H1 (cell line): ENCODE measurements at regions not wholly inside any gene's neighbourhood (a gene's known extent, or its start where the extent isn't known, plus 50 kb on each side); places are given as distances from the start of the nearest gene placed in this dataset.

Experiments used
- CTCF ChIA-PET: fragments of 300-600 bp; sonication (Branson Sonifier 250); formaldehyde crosslinking; loops from one replicate; lab custom pipeline; 2021; ENCODE audit not compliant: partially characterized antibody; lab: Charles Lee
- POLR2A ChIA-PET: fragments of 300-600 bp; sonication (Branson Sonifier 250); formaldehyde crosslinking; loops from one replicate; lab custom pipeline; 2021; ENCODE audit warnings: inconsistent platforms; ENCODE audit not compliant: partially characterized antibody; lab: Charles Lee
- DNase-seq, 2 experiments: peaks; one replicate each; pipeline versions ENCODE4 v3.0.0 to v3.0.0-alpha.2; 2010 to 2022; ENCODE audit warnings: low spot score in 2 of 2, low read depth in 1 of 2, mixed read lengths in 1 of 2
- FAIRE-seq: peaks from 2 replicates; lab custom pipeline; 2011; peaks lifted over from hg19 to GRCh38; lab: Jason Lieb, UNC
- H2AFZ ChIP-seq: 2 replicates; pipeline ENCODE4 v1.8.1; 2012; ENCODE audit warnings: low read length, inconsistent platforms
- H2AK5ac ChIP-seq: 2 replicates; pipeline ENCODE4 v1.6.1; 2013; ENCODE audit warnings: low read depth, low read length
- H2BK120ac ChIP-seq: replicated peaks from 2 replicates; pipeline ENCODE3; 2013; ENCODE audit warnings: low read depth, low read length, inconsistent platforms
- H2BK12ac ChIP-seq: 2 replicates; pipeline ENCODE4 v1.6.1; 2013; ENCODE audit warnings: low read depth, low read length
- H2BK15ac ChIP-seq: 2 replicates; pipeline ENCODE4 v1.6.1; 2013; ENCODE audit warnings: low read length
- H2BK20ac ChIP-seq: 2 replicates; pipeline ENCODE4 v1.6.1; 2013; ENCODE audit warnings: low read length
- H2BK5ac ChIP-seq: 2 replicates; pipeline ENCODE4 v1.6.1; 2013; ENCODE audit warnings: low read depth, low read length
- H3K14ac ChIP-seq: 2 replicates; pipeline ENCODE4 v1.6.1; 2013; ENCODE audit warnings: inconsistent platforms; ENCODE audit not compliant: insufficient read length
- H3K18ac ChIP-seq: 2 replicates; pipeline ENCODE4 v1.6.1; 2013; ENCODE audit warnings: low read length; ENCODE audit errors: extremely low read depth
- H3K23ac ChIP-seq: 2 replicates; pipeline ENCODE4 v1.6.1; 2013; ENCODE audit warnings: inconsistent platforms; ENCODE audit not compliant: insufficient read length
- H3K23me2 ChIP-seq: 2 replicates; pipeline ENCODE4 v1.6.1; 2013; ENCODE audit warnings: low read depth, low read length
- H3K27ac ChIP-seq: 2 replicates; pipeline ENCODE4 v1.6.1; 2011; ENCODE audit warnings: low read depth, low read length, inconsistent platforms
- H3K27me3 ChIP-seq, 4 experiments: replicated peaks in 1 of 4; 1 replicate in 1 of 4; 2 replicates in 3 of 4; pipeline versions ENCODE4 v1.6.1 to v1.8.1; 2011 to 2013; ENCODE audit warnings: low read length in 3 of 4, mild to moderate bottlenecking in 3 of 4, inconsistent platforms in 2 of 4, mixed read lengths in 2 of 4, moderate library complexity in 1 of 4; ENCODE audit not compliant: control insufficient read depth in 3 of 4, insufficient read depth in 3 of 4; ENCODE audit errors: extremely low read depth in 1 of 4
- H3K36me3 ChIP-seq, 4 experiments: 2 replicates each; pipeline versions ENCODE4 v1.6.1 to v1.8.1; 2011 to 2013; ENCODE audit warnings: mild to moderate bottlenecking in 4 of 4, low read length in 3 of 4, moderate library complexity in 2 of 4, control low read depth in 1 of 4, inconsistent platforms in 1 of 4; ENCODE audit not compliant: insufficient read depth in 4 of 4, control insufficient read depth in 2 of 4
- H3K4ac ChIP-seq: replicated peaks from 2 replicates; pipeline ENCODE3; 2013; ENCODE audit warnings: low read length, low read depth, mixed read lengths, inconsistent platforms; ENCODE audit not compliant: insufficient read length
- H3K4me1 ChIP-seq, 4 experiments: replicated peaks in 1 of 4; 1 replicate in 1 of 4; 2 replicates in 3 of 4; pipeline versions ENCODE4 v1.6.1 to v1.8.1; 2011 to 2013; ENCODE audit warnings: low read length in 3 of 4, inconsistent platforms in 2 of 4, mixed read lengths in 1 of 4; ENCODE audit not compliant: insufficient read depth in 4 of 4, control insufficient read depth in 3 of 4
- H3K4me2 ChIP-seq, 2 experiments: 2 replicates each; pipeline versions ENCODE4 v1.6.1 to v1.8.1; 2011 to 2013; ENCODE audit warnings: low read depth in 2 of 2, low read length in 2 of 2, control low read depth in 1 of 2, inconsistent platforms in 1 of 2, mild to moderate bottlenecking in 1 of 2; ENCODE audit not compliant: insufficient read depth in 1 of 2
- H3K4me3 ChIP-seq, 4 experiments: fragments of 200-600, 300-600 bp in 1 of 4; sonication (generic), shearing (Covaris generic), sonication (Bioruptor Twin) in 1 of 4; 2 replicates each; pipeline versions ENCODE4 v1.5.1 to v1.8.1; 2011 to 2016; ENCODE audit warnings: low read length in 4 of 4, low read depth in 3 of 4, control low read depth in 2 of 4, inconsistent platforms in 2 of 4, mild to moderate bottlenecking in 2 of 4, mixed read lengths in 1 of 4, moderate library complexity in 1 of 4; ENCODE audit not compliant: insufficient read depth in 2 of 4; ENCODE audit errors: extremely low read depth in 1 of 4
- H3K56ac ChIP-seq: replicated peaks from 2 replicates; pipeline ENCODE3; 2013; ENCODE audit warnings: low read depth, mild to moderate bottlenecking, mixed read lengths, low read length, inconsistent platforms; ENCODE audit not compliant: insufficient read length
- H3K79me1 ChIP-seq: 2 replicates; pipeline ENCODE4 v1.6.1; 2013; ENCODE audit warnings: low read depth, low read length, control low read depth
- H3K79me2 ChIP-seq, 2 experiments: 2 replicates each; pipeline versions ENCODE4 v1.6.1 to v1.8.1; 2012 to 2013; ENCODE audit warnings: low read length in 2 of 2, mild to moderate bottlenecking in 2 of 2, inconsistent platforms in 1 of 2; ENCODE audit not compliant: insufficient read depth in 2 of 2, control insufficient read depth in 1 of 2
- H3K9ac ChIP-seq, 4 experiments: replicated peaks in 1 of 4; 1 replicate in 1 of 4; 2 replicates in 3 of 4; pipeline versions ENCODE4 v1.6.1 to v1.8.1; 2011 to 2013; ENCODE audit warnings: low read depth in 3 of 4, low read length in 3 of 4, control low read depth in 2 of 4, mild to moderate bottlenecking in 2 of 4, moderate library complexity in 2 of 4, inconsistent platforms in 1 of 4; ENCODE audit errors: extremely low read depth in 1 of 4
- H3K9me3 ChIP-seq, 2 experiments: 2 replicates each; pipeline versions ENCODE4 v1.6.1 to v1.8.1; 2012 to 2013; ENCODE audit warnings: mild to moderate bottlenecking in 2 of 2, moderate library complexity in 2 of 2, control low read depth in 1 of 2, inconsistent platforms in 1 of 2, low read depth in 1 of 2, low read length in 1 of 2, mixed read lengths in 1 of 2; ENCODE audit not compliant: insufficient read depth in 2 of 2
- H4K20me1 ChIP-seq, 2 experiments: replicated peaks in 1 of 2; 2 replicates each; pipeline versions ENCODE3 to v1.8.1; 2011 to 2013; ENCODE audit warnings: inconsistent platforms in 2 of 2, low read length in 2 of 2, mild to moderate bottlenecking in 1 of 2; ENCODE audit not compliant: insufficient read depth in 2 of 2, control insufficient read depth in 1 of 2
- H4K5ac ChIP-seq: 2 replicates; pipeline ENCODE4 v1.6.1; 2013; ENCODE audit warnings: low read length, low read depth, mixed read lengths, inconsistent platforms; ENCODE audit not compliant: insufficient read length
- H4K8ac ChIP-seq: 2 replicates; pipeline ENCODE4 v1.8.0; 2013; ENCODE audit warnings: mild to moderate bottlenecking, moderate library complexity, low read length, inconsistent platforms; ENCODE audit not compliant: insufficient read depth; ENCODE audit errors: extremely low read depth
- H4K91ac ChIP-seq: replicated peaks from 2 replicates; pipeline ENCODE3; 2013; ENCODE audit warnings: low read length, mixed read lengths, inconsistent platforms; ENCODE audit not compliant: insufficient read length
- BCL11A ChIP-seq, 2 experiments: IDR thresholded peaks; one replicate each; pipeline ENCODE4 v1.6.1; 2011; ENCODE audit warnings: low read depth in 2 of 2, low read length in 2 of 2, mild to moderate bottlenecking in 2 of 2
- CBX8 ChIP-seq: fragments of 300-800, 300-1000 bp; sonication (generic); IDR thresholded peaks from 2 replicates; pipeline ENCODE4 v1.7.1; 2016; ENCODE audit warnings: low read depth, low read length, borderline replicate concordance
- CHD2 ChIP-seq: IDR thresholded peaks from 2 replicates; pipeline ENCODE4 v1.6.1; 2012; ENCODE audit warnings: low read length, improper control_type of control experiment
- NANOG ChIP-seq: IDR thresholded peaks from 2 replicates; pipeline ENCODE4 v1.6.1; 2011; ENCODE audit warnings: low read length, low read depth, mild to moderate bottlenecking, inconsistent platforms; ENCODE audit not compliant: insufficient read depth, poor library complexity, severe bottlenecking
- PHF8 ChIP-seq: fragments of 200-600 bp; sonication (generic); conservative IDR thresholded peaks from 2 replicates; pipeline ENCODE4 v1.7.1; 2012; ENCODE audit warnings: low read depth, mild to moderate bottlenecking, inconsistent platforms, low read length, moderate library complexity
- RNF2 ChIP-seq: fragments of 200-900, 300-1000 bp; sonication (generic); IDR thresholded peaks from 2 replicates; pipeline ENCODE4 v1.7.1; 2016; ENCODE audit warnings: borderline replicate concordance, low read depth, mild to moderate bottlenecking, antibody characterized with exemption, low read length; ENCODE audit not compliant: poor library complexity, severe bottlenecking; ENCODE audit errors: missing control alignments
- SAP30 ChIP-seq: fragments of 300-600 bp; sonication (generic); IDR thresholded peaks from 2 replicates; pipeline ENCODE4 v1.7.1; 2012; ENCODE audit warnings: low read length, moderate library complexity, mild to moderate bottlenecking, inconsistent platforms; ENCODE audit not compliant: insufficient read depth, insufficient replicate concordance
- ZNF274 ChIP-seq: IDR thresholded peaks from 2 replicates; pipeline ENCODE4 v1.7.0; 2012; ENCODE audit warnings: low read length, borderline replicate concordance; ENCODE audit errors: extremely low read depth
- WGBS, 2 experiments: shearing (Covaris generic) in 1 of 2; methylation state at CpG; one replicate each; pipeline versions ENCODE4 v1.1.6 to v1.1.7; 2013 to 2015; ENCODE audit warnings: low lambda C conversion rate in 2 of 2, mixed read lengths in 2 of 2, inconsistent platforms in 1 of 2, low coverage in 1 of 2, missing lambda C conversion rate in 1 of 2; ENCODE audit not compliant: insufficient replicate concordance in 2 of 2, insufficient coverage in 1 of 2, insufficient read length in 1 of 2; ENCODE audit errors: extremely low coverage in 1 of 2, missing lambda C conversion rate in 1 of 2; 5-methylcytosine and 5-hydroxymethylcytosine counted together
- TF ChIP-seq, protein P1 (sequence below), 3 experiments: IDR thresholded peaks; 1 replicate in 2 of 3; 2 replicates in 1 of 3; pipeline versions ENCODE4 v1.5.1 to v1.6.1; 2011; ENCODE audit warnings: low read length in 3 of 3, mild to moderate bottlenecking in 3 of 3, inconsistent platforms in 2 of 3, low read depth in 1 of 3, moderate library complexity in 1 of 3; ENCODE audit not compliant: insufficient read depth in 1 of 3; ENCODE audit errors: control extremely low read depth in 1 of 3

DNA sequence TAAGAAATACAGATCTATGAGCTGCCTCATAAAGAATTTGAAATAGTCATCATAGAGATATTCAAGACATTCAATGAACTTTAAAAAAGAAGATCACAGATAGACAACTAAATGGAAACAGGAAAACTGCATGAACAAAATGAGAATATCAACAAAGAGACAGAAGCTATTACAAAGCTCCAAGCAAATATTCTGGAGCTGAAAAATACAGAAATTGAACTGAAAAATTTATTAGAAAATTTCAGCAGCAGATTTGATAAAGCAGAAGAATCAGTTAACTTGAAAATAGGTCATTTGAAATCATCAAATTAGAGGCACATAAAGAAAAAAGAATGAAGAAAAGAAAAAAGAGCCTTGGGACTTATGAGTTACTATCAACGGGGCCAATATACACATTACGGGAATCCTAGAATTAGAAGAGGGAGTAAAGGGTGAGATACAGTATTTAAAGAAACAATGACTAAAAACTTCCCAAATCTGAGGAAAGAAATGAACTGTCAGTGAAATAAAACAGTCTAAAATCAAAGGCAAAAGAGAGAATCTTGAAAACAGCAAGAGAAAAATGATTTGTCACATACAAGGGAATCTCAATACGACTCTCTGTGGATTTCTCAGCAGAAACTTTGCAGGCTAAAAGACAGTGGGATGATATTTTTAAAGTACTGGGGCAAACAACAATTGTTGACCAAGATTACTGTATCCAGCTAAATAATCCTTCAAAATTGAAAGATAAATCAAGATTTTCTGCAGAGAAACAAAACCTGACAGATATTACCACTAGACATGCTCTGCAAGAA lies 641.6 kb downstream of the ANKRD50 start:
- peaks cover 0 to 10% of the 10 kb centered on the region in 2 experiments; a peak in 1 of 4 replicates for H3K9me3 ChIP-seq
- FAIRE-seq: no peak
- no peak overlapping the region for H3K4me3 ChIP-seq
- TF ChIP-seq, protein P1, sequence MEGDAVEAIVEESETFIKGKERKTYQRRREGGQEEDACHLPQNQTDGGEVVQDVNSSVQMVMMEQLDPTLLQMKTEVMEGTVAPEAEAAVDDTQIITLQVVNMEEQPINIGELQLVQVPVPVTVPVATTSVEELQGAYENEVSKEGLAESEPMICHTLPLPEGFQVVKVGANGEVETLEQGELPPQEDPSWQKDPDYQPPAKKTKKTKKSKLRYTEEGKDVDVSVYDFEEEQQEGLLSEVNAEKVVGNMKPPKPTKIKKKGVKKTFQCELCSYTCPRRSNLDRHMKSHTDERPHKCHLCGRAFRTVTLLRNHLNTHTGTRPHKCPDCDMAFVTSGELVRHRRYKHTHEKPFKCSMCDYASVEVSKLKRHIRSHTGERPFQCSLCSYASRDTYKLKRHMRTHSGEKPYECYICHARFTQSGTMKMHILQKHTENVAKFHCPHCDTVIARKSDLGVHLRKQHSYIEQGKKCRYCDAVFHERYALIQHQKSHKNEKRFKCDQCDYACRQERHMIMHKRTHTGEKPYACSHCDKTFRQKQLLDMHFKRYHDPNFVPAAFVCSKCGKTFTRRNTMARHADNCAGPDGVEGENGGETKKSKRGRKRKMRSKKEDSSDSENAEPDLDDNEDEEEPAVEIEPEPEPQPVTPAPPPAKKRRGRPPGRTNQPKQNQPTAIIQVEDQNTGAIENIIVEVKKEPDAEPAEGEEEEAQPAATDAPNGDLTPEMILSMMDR (IDR thresholded peaks at IDR 0.05; ENCODE audit: control extremely low read depth in 1 of 3, insufficient read depth in 1 of 3, low read depth in 1 of 3, low read length in 3 of 3): no peak
- TF ChIP-seq ZNF274 (no peak), PHF8 (no peak), CHD2 (no peak), SAP30 (no peak), RNF2 (no peak), CBX8 (no peak), BCL11A (IDR thresholded peaks at IDR 0.05; ENCODE audit: low read depth in 2 of 2, low read length in 2 of 2) (no peak), NANOG (no peak)

More for the DNA sequence above, 641.6 kb downstream of the ANKRD50 start:
- Histone ChIP-seq H3K4me1 (no peaks in the 10 kb centered on the region), H2BK15ac (no peak overlapping the region), H3K79me1 (no peaks in the 10 kb centered on the region), H4K20me1 (no peaks in the 10 kb centered on the region), H2AFZ (no peak overlapping the region), H3K23me2 (no peaks in the 10 kb centered on the region), H3K56ac (no peak overlapping the region), H3K18ac (no peak overlapping the region), H4K5ac (no peak overlapping the region), H3K9ac (no peak overlapping the region), H3K36me3 (no peaks in the 10 kb centered on the region; a peak in 1 of 8 replicates), H3K79me2 (no peaks in the 10 kb centered on the region), H2BK12ac (no peak overlapping the region), H3K27ac (no peak overlapping the region), H4K91ac (no peak overlapping the region), H3K4me2 (no peak overlapping the region), H2BK120ac (no peak overlapping the region), H3K23ac (no peak overlapping the region), H2BK5ac (no peak overlapping the region), H2BK20ac (no peak overlapping the region), H2AK5ac (no peak overlapping the region), H4K8ac (no peak overlapping the region), H3K4ac (no peak overlapping the region), H3K14ac (no peak overlapping the region), H3K27me3 (no peaks in the 10 kb centered on the region)
- ChIA-PET POLR2A (no interaction called here), CTCF (interaction anchor here (1.0 kb wide), 1 partner anchor 297 kb away, joined by 3 read pairs; no protein-coding TSS in a partner anchor)
- WGBS, 2 experiments: 88% methylated on average over 3 of the region's 3 CpGs; no CpG with 5 or more reads in 1 of the 2 experiments
- DNase-seq: no peak
